Endothelial cell of umbilical vein (primary cell): ENCODE measurements at regions not wholly inside any gene's neighbourhood (a gene's known extent, or its start where the extent isn't known, plus 50 kb on each side); places are given as distances from the start of the nearest gene placed in this dataset.
"Not testable (repeated sequence)": the region's sequence is repeated elsewhere in the genome, so short reads cannot be mapped to it uniquely, and the experiment has no call there.

ENCODE experiments used
- BruUV-seq: library from RNA; stranded (reverse); fragments of 400-500 nt; replicated peaks from 2 replicates; lab custom pipeline; 2021; lab: Mats Ljungman, UMichigan
- CTCF ChIA-PET: fragments of 300-600, 350-600 bp; sonication (Branson Sonifier 250); formaldehyde crosslinking; loops from one replicate; lab custom pipeline; 2021; ENCODE audit warnings: antibody characterized with exemption, inconsistent platforms; lab: Charles Lee
- POLR2A ChIA-PET: fragments of 300-600, 350-600 bp; sonication (Branson Sonifier 250); formaldehyde crosslinking; loops from one replicate; lab custom pipeline; 2021; ENCODE audit warnings: antibody characterized with exemption, inconsistent platforms; lab: Charles Lee
- DNase-seq: peaks from one replicate; pipeline ENCODE4 v3.0.0-alpha.2; 2011; ENCODE audit warnings: low read depth, low spot score
- FAIRE-seq: peaks from 2 replicates; lab custom pipeline; 2011; peaks lifted over from hg19 to GRCh38; lab: Jason Lieb, UNC
- H2AFZ ChIP-seq: 2 replicates; pipeline ENCODE4 v1.6.0; 2012; ENCODE audit warnings: low read depth, low read length, control low read depth, inconsistent platforms
- H3K27ac ChIP-seq: 2 replicates; pipeline ENCODE4 v1.5.1; 2011; ENCODE audit warnings: low read depth, mild to moderate bottlenecking, control low read depth, low read length, moderate library complexity; ENCODE audit not compliant: insufficient read depth
- H3K27me3 ChIP-seq, 2 experiments: 2 replicates each; pipeline versions ENCODE4 v1.6.0 to v1.6.1; 2011; ENCODE audit warnings: low read length in 2 of 2, mixed read lengths in 1 of 2; ENCODE audit not compliant: control insufficient read depth in 2 of 2, insufficient read depth in 2 of 2
- H3K36me3 ChIP-seq, 2 experiments: 2 replicates in 1 of 2; 3 replicates in 1 of 2; pipeline ENCODE4 v1.5.1; 2011; ENCODE audit warnings: low read length in 2 of 2, mild to moderate bottlenecking in 1 of 2, moderate library complexity in 1 of 2; ENCODE audit not compliant: control insufficient read depth in 2 of 2, insufficient read depth in 2 of 2; ENCODE audit errors: extremely low read depth in 1 of 2
- H3K4me1 ChIP-seq: 3 replicates; pipeline ENCODE4 v1.5.1; 2011; ENCODE audit warnings: mild to moderate bottlenecking, low read length; ENCODE audit not compliant: control insufficient read depth, insufficient read depth; ENCODE audit errors: extremely low read depth
- H3K4me2 ChIP-seq: 2 replicates; pipeline ENCODE4 v1.6.1; 2011; ENCODE audit warnings: low read length, control low read depth, mixed read lengths; ENCODE audit not compliant: insufficient read depth
- H3K4me3 ChIP-seq, 3 experiments: fragments of 200-600 bp in 1 of 3; sonication (generic), shearing (Covaris generic) in 1 of 3; replicated peaks in 1 of 3; 2 replicates each; pipeline ENCODE4 v1.5.1; 2011 to 2016; ENCODE audit warnings: control low read depth in 3 of 3, low read length in 3 of 3, mild to moderate bottlenecking in 2 of 3, inconsistent platforms in 1 of 3, low read depth in 1 of 3, moderate library complexity in 1 of 3; ENCODE audit not compliant: insufficient read depth in 1 of 3
- H3K79me2 ChIP-seq: 2 replicates; pipeline ENCODE4 v1.6.0; 2012; ENCODE audit warnings: low read length, inconsistent platforms; ENCODE audit not compliant: control insufficient read depth, insufficient read depth
- H3K9ac ChIP-seq: replicated peaks from 2 replicates; pipeline ENCODE3; 2011; ENCODE audit warnings: low read length, control low read depth; ENCODE audit not compliant: insufficient read depth; ENCODE audit errors: extremely low read depth
- H3K9me1 ChIP-seq: replicated peaks from 3 replicates; pipeline ENCODE4 v1.6.0; 2011; ENCODE audit warnings: mild to moderate bottlenecking, low read length; ENCODE audit not compliant: control insufficient read depth, insufficient read depth; ENCODE audit errors: extremely low read depth
- H3K9me3 ChIP-seq: replicated peaks from 2 replicates; pipeline ENCODE4 v1.5.1; 2012; ENCODE audit warnings: low read length, inconsistent platforms; ENCODE audit not compliant: control insufficient read depth, insufficient read depth
- H4K20me1 ChIP-seq: replicated peaks from 2 replicates; pipeline ENCODE3; 2011; ENCODE audit warnings: mild to moderate bottlenecking, low read length; ENCODE audit not compliant: control insufficient read depth, insufficient read depth; ENCODE audit errors: extremely low read depth
- dilution Hi-C: fragments of 300-500 bp; cut with MboI; formaldehyde crosslinking; loops from one replicate; pipeline ENCODE4 v1.15.0; 2019; ENCODE audit warnings: low sequenced_read_pairs; ENCODE audit not compliant: extremely low pct_ligation_motif_present
- intact Hi-C: fragments of 100-400 bp; cut with micrococcal nuclease; formaldehyde crosslinking; loops from one replicate; pipeline ENCODE4 v1.10.0; 2022

DNA sequence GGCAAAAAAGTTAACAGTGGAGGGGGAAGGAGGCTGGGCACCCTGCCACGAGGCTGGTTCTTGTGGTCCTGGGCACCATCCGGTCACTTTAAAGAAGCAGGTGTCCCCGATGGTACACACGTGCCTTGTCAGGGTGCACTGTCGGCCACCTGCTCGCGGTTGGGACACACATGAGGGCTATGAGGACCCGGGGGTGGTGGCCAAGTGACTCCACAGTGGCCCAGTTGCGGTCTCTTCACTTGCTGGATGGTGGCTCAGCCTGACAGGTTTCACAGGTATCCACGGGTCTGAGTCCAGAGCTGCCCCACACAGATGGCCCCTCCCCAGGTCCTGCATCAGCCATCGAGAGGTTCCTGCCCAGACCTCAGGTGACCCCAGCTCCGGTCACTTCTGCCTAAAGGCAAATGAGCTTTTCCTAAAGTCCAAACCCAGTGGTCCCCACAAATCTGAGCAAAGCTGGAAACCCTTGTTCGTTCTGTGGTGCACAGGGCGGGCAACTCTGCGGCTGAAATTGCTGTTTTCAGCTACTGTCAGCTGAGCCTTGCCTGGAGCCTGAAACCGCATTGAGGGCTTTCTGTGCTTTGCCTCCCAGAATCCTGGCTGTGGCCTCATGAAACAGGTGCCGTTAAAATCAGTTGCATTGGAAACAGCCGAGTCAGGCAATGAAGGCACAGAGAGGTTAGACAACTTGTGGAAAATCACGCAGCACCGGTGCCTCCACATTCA lies 144.0 kb downstream of the LAT start:
- intact Hi-C loops, H2AFZ ChIP-seq, H4K20me1 ChIP-seq, H3K27me3 ChIP-seq, H3K27ac ChIP-seq, CTCF ChIA-PET, H3K4me1 ChIP-seq, BruUV-seq, DNase-seq, H3K79me2 ChIP-seq, POLR2A ChIA-PET, H3K9me3 ChIP-seq, H3K36me3 ChIP-seq, H3K4me3 ChIP-seq, H3K9ac ChIP-seq, H3K4me2 ChIP-seq, dilution Hi-C loops, FAIRE-seq, H3K9me1 ChIP-seq: not testable (repeated sequence)

- dilution Hi-C loops, H3K36me3 ChIP-seq, H3K27ac ChIP-seq, BruUV-seq, H3K9me3 ChIP-seq, H3K4me3 ChIP-seq, FAIRE-seq, H3K9me1 ChIP-seq, H3K9ac ChIP-seq, POLR2A ChIA-PET, intact Hi-C loops, DNase-seq, CTCF ChIA-PET, H2AFZ ChIP-seq, H3K4me2 ChIP-seq, H3K27me3 ChIP-seq, H4K20me1 ChIP-seq, H3K79me2 ChIP-seq, H3K4me1 ChIP-seq: not testable (repeated sequence)
Measured at GRCh38 chr16:29127806-29128420, 143.1 kb downstream of the LAT start.
